H9 (cell line): ENCODE measurements at regions not wholly inside any gene's neighbourhood (a gene's known extent, or its start where the extent isn't known, plus 50 kb on each side); places are given as distances from the start of the nearest gene placed in this dataset.

Source experiments
- DNase-seq: peaks from one replicate; pipeline ENCODE4 v3.0.0-alpha.2; 2017
- H2AFZ ChIP-seq: one replicate; pipeline ENCODE4 v1.6.1; 2013; ENCODE audit warnings: mild to moderate bottlenecking, low read length, control low read depth, moderate library complexity
- H2AK5ac ChIP-seq: 2 replicates; pipeline ENCODE4 v1.6.1; 2013; ENCODE audit warnings: low read length, control low read depth, mixed read lengths; ENCODE audit not compliant: insufficient read length
- H2BK120ac ChIP-seq: one replicate; pipeline ENCODE4 v1.6.1; 2013; ENCODE audit warnings: low read depth, mild to moderate bottlenecking, low read length, control low read depth, inconsistent platforms; ENCODE audit not compliant: poor library complexity, severe bottlenecking
- H2BK12ac ChIP-seq: 2 replicates; pipeline ENCODE4 v1.6.1; 2013; ENCODE audit warnings: low read length, control low read depth, mixed read lengths, low read depth; ENCODE audit not compliant: insufficient read length
- H2BK15ac ChIP-seq: 2 replicates; pipeline ENCODE4 v1.6.1; 2013; ENCODE audit warnings: low read depth, low read length, control low read depth
- H2BK20ac ChIP-seq: one replicate; pipeline ENCODE4 v1.6.1; 2013; ENCODE audit warnings: low read depth, mild to moderate bottlenecking, low read length, control low read depth, inconsistent platforms; ENCODE audit not compliant: poor library complexity, severe bottlenecking
- H2BK5ac ChIP-seq: 2 replicates; pipeline ENCODE4 v1.6.1; 2013; ENCODE audit warnings: low read length, control low read depth, mixed read lengths; ENCODE audit not compliant: insufficient read length
- H3K14ac ChIP-seq: 2 replicates; pipeline ENCODE4 v1.6.1; 2013; ENCODE audit warnings: low read length, control low read depth; ENCODE audit not compliant: insufficient read depth
- H3K18ac ChIP-seq: 2 replicates; pipeline ENCODE4 v1.6.1; 2013; ENCODE audit warnings: low read depth, mild to moderate bottlenecking, mixed read lengths, low read length, control low read depth; ENCODE audit not compliant: insufficient read length
- H3K23ac ChIP-seq: 2 replicates; pipeline ENCODE4 v1.6.1; 2013; ENCODE audit warnings: low read length, control low read depth, mixed read lengths, low read depth; ENCODE audit not compliant: insufficient read length
- H3K23me2 ChIP-seq: 2 replicates; pipeline ENCODE4 v1.6.1; 2013; ENCODE audit warnings: low read depth, mild to moderate bottlenecking, mixed read lengths, low read length, control low read depth; ENCODE audit not compliant: insufficient read length, poor library complexity, severe bottlenecking
- H3K27ac ChIP-seq: 2 replicates; pipeline ENCODE4 v1.5.1; 2013; ENCODE audit warnings: low read length, control low read depth, mixed read lengths, low read depth; ENCODE audit not compliant: insufficient read length
- H3K27me3 ChIP-seq: 2 replicates; pipeline ENCODE4 v1.6.1; 2013; ENCODE audit warnings: low read length, control low read depth, inconsistent platforms; ENCODE audit not compliant: insufficient read depth
- H3K4ac ChIP-seq: 2 replicates; pipeline ENCODE4 v1.6.1; 2013; ENCODE audit warnings: low read depth, mild to moderate bottlenecking, control low read depth, inconsistent platforms, low read length, moderate library complexity
- H3K4me1 ChIP-seq: 2 replicates; pipeline ENCODE4 v1.6.1; 2013; ENCODE audit warnings: low read length, control low read depth, inconsistent platforms; ENCODE audit not compliant: insufficient read depth
- H3K4me2 ChIP-seq: 2 replicates; pipeline ENCODE4 v1.6.1; 2013; ENCODE audit warnings: low read length, control low read depth, mixed read lengths; ENCODE audit not compliant: insufficient read length, insufficient read depth
- H3K56ac ChIP-seq: 2 replicates; pipeline ENCODE4 v1.6.1; 2013; ENCODE audit warnings: low read depth, mild to moderate bottlenecking, mixed read lengths, low read length, control low read depth; ENCODE audit not compliant: insufficient read length
- H3K79me1 ChIP-seq: 2 replicates; pipeline ENCODE4 v1.6.1; 2013; ENCODE audit warnings: low read depth, mild to moderate bottlenecking, moderate library complexity, low read length, control low read depth, inconsistent platforms; ENCODE audit not compliant: insufficient read depth, poor library complexity, severe bottlenecking
- H3K79me2 ChIP-seq: 2 replicates; pipeline ENCODE4 v1.6.1; 2013; ENCODE audit warnings: low read length, control low read depth, inconsistent platforms; ENCODE audit not compliant: insufficient read depth
- H3K9ac ChIP-seq: 2 replicates; pipeline ENCODE4 v1.6.1; 2013; ENCODE audit warnings: low read length, control low read depth, mixed read lengths; ENCODE audit not compliant: insufficient read length; ENCODE audit errors: extremely low read depth
- H3K9me3 ChIP-seq: one replicate; pipeline ENCODE4 v1.6.1; 2013; ENCODE audit warnings: low read depth, low read length, inconsistent platforms; ENCODE audit not compliant: control insufficient read depth
- H3T11ph ChIP-seq: one replicate; pipeline ENCODE4 v1.6.1; 2013; ENCODE audit warnings: mild to moderate bottlenecking, low read length, control low read depth, inconsistent platforms
- H4K20me1 ChIP-seq: one replicate; pipeline ENCODE4 v1.6.1; 2013; ENCODE audit not compliant: control insufficient read depth, insufficient read length, insufficient read depth
- H4K5ac ChIP-seq: 2 replicates; pipeline ENCODE4 v1.6.1; 2013; ENCODE audit warnings: low read depth, mild to moderate bottlenecking, mixed read lengths, low read length, control low read depth; ENCODE audit not compliant: insufficient read length
- H4K8ac ChIP-seq: replicated peaks from 2 replicates; pipeline ENCODE4 v1.6.1; 2013; ENCODE audit warnings: low read length, control low read depth, mixed read lengths, low read depth; ENCODE audit not compliant: insufficient read length
- H4K91ac ChIP-seq: 2 replicates; pipeline ENCODE4 v1.6.1; 2013; ENCODE audit warnings: low read depth, mild to moderate bottlenecking, moderate library complexity, mixed read lengths, low read length, control low read depth; ENCODE audit not compliant: insufficient read length
- H3K27ac Mint-ChIP-seq, 3 experiments: 2 replicates in 2 of 3; 3 replicates in 1 of 3; pipeline ENCODE4 v1.8.0; 2020 to 2021; ENCODE audit warnings: mixed read lengths in 3 of 3, mild to moderate bottlenecking in 1 of 3, moderate library complexity in 1 of 3
- H3K27me3 Mint-ChIP-seq: 2 replicates; pipeline ENCODE4 v1.8.0; 2021; ENCODE audit warnings: low read depth, mild to moderate bottlenecking, moderate library complexity, mixed read lengths
- H3K36me3 Mint-ChIP-seq, 3 experiments: 2 replicates in 2 of 3; 3 replicates in 1 of 3; pipeline ENCODE4 v1.8.0; 2020 to 2021; ENCODE audit warnings: low read depth in 3 of 3, mixed read lengths in 3 of 3; ENCODE audit not compliant: insufficient read depth in 1 of 3
- H3K4me1 Mint-ChIP-seq, 2 experiments: 2 replicates each; pipeline ENCODE4 v1.8.0; 2020; ENCODE audit warnings: mixed read lengths in 2 of 2
- H3K4me3 Mint-ChIP-seq, 2 experiments: 2 replicates in 1 of 2; 3 replicates in 1 of 2; pipeline ENCODE4 v1.8.0; 2020 to 2021; ENCODE audit warnings: mild to moderate bottlenecking in 2 of 2, mixed read lengths in 2 of 2, moderate library complexity in 1 of 2
- H3K9me3 Mint-ChIP-seq, 2 experiments: 2 replicates in 1 of 2; 3 replicates in 1 of 2; pipeline ENCODE4 v1.8.0; 2020; ENCODE audit warnings: mild to moderate bottlenecking in 2 of 2, mixed read lengths in 2 of 2, moderate library complexity in 1 of 2
- WGBS: extraction: QIAGEN DNeasy Blood & Tissue Kit; methylation state at CpG from one replicate; pipeline ENCODE4 v1.1.7; 2013; ENCODE audit warnings: missing lambda C conversion rate, low lambda C conversion rate, mixed read lengths; ENCODE audit not compliant: insufficient read length; ENCODE audit errors: extremely low coverage; 5-methylcytosine and 5-hydroxymethylcytosine counted together
- TF ChIP-seq, protein P1 (sequence below): fragments of 200-600 bp; sonication (generic); conservative IDR thresholded peaks from 3 replicates; pipeline ENCODE4 v1.8.0; 2021; ENCODE audit warnings: antibody characterized with exemption, mild to moderate bottlenecking

DNA sequence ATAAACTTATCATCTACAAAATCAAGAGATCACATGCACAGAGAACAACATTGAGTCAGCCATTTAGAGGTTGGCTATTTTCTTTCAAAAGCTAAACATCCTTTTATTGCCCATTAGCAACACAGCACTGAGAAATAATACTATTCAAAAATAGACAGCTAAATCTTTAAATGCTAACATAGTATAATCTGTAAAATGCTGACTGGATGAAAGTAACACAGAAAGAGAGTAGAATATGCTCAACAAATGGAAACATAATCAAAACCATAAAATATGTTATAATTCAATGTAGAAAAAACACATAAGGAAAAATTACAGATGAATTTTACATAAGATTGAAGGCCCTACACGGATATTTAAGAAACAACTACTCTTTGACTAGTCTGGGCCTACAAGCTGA is 56.5 kb upstream of the COL3A1 start:
- WGBS: no CpG with 5 or more reads among the region's 1 CpG
- no peaks in the 10 kb centered on the region for H4K20me1 ChIP-seq
- no peak overlapping the region for H2BK5ac ChIP-seq
- H2BK120ac ChIP-seq: no peak overlapping the region
- H3K56ac ChIP-seq: no peak overlapping the region
- Mint-ChIP-seq H3K4me3 (no peak overlapping the region), H3K36me3 (no peaks in the 10 kb centered on the region), H3K9me3 (no peaks in the 10 kb centered on the region), H3K27ac (no peak overlapping the region), H3K4me1 (no peaks in the 10 kb centered on the region), H3K27me3 (no peaks in the 10 kb centered on the region)
- H3K14ac ChIP-seq: no peak overlapping the region
- no peak overlapping the region for H2BK12ac ChIP-seq
- no peaks in the 10 kb centered on the region for H3K27me3 ChIP-seq
- no peaks in the 10 kb centered on the region for H3K9me3 ChIP-seq
- H3K79me2 ChIP-seq: no peaks in the 10 kb centered on the region
- H2BK15ac ChIP-seq: no peak overlapping the region
- no peaks in the 10 kb centered on the region for H3K4me1 ChIP-seq
- H4K5ac ChIP-seq: no peak overlapping the region
- H3T11ph ChIP-seq: no peak overlapping the region
- H3K4me2 ChIP-seq: no peak overlapping the region
- H2AFZ ChIP-seq: no peak overlapping the region
- H4K91ac ChIP-seq: no peak overlapping the region
- no peaks in the 10 kb centered on the region for H3K23me2 ChIP-seq
- H3K4ac ChIP-seq: no peak overlapping the region
- TF ChIP-seq, protein P1, sequence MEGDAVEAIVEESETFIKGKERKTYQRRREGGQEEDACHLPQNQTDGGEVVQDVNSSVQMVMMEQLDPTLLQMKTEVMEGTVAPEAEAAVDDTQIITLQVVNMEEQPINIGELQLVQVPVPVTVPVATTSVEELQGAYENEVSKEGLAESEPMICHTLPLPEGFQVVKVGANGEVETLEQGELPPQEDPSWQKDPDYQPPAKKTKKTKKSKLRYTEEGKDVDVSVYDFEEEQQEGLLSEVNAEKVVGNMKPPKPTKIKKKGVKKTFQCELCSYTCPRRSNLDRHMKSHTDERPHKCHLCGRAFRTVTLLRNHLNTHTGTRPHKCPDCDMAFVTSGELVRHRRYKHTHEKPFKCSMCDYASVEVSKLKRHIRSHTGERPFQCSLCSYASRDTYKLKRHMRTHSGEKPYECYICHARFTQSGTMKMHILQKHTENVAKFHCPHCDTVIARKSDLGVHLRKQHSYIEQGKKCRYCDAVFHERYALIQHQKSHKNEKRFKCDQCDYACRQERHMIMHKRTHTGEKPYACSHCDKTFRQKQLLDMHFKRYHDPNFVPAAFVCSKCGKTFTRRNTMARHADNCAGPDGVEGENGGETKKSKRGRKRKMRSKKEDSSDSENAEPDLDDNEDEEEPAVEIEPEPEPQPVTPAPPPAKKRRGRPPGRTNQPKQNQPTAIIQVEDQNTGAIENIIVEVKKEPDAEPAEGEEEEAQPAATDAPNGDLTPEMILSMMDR: no peak
- H2AK5ac ChIP-seq: no peak overlapping the region
- DNase-seq: no peak
- H3K79me1 ChIP-seq: no peaks in the 10 kb centered on the region
- H3K9ac ChIP-seq: no peak overlapping the region
- H3K18ac ChIP-seq: no peak overlapping the region
- H3K23ac ChIP-seq: no peak overlapping the region
- no peak overlapping the region for H2BK20ac ChIP-seq
- H4K8ac ChIP-seq: no peak overlapping the region
- H3K27ac ChIP-seq: no peak overlapping the region
